DMS153 treated with DMSO at 0.1 percent for 48 hours (cell line): ENCODE measurements at regions not wholly inside any gene's neighbourhood (a gene's known extent, or its start where the extent isn't known, plus 50 kb on each side); places are given as distances from the start of the nearest gene placed in this dataset.
"Not testable (repeated sequence)": the region's sequence is repeated elsewhere in the genome, so short reads cannot be mapped to it uniquely, and the experiment has no call there.

Source experiments
- DNase-seq: peaks from one replicate; lab custom pipeline; 2025; ENCODE audit not compliant: unreplicated experiment; lab: John Stamatoyannopoulos, UW

- no peak for DNase-seq
These were observed 50.2 kb upstream of the FAM174B start for GRCh38 chr15:92705764-92706163.

DNA sequence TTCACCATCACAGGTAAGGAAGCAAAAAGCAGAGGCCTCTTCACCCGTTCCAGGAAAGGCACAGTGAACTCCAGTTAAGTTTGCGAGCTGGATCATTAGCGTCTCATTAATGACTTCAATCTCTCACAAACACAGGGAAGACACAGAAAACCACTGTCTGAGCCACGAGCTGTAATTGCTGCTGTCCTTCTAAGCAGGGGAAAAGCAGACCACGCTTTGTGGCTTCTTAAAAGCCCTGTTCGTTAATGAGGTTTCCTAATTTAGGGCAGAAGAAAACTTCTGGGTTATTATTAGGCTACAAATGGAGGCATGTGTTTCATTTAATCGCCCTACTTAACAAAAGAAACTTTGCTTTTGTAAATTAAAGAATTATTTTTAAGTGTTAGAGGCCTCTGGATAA, 50.6 kb upstream of the FAM174B start:
- DNase-seq: no peak

DNA sequence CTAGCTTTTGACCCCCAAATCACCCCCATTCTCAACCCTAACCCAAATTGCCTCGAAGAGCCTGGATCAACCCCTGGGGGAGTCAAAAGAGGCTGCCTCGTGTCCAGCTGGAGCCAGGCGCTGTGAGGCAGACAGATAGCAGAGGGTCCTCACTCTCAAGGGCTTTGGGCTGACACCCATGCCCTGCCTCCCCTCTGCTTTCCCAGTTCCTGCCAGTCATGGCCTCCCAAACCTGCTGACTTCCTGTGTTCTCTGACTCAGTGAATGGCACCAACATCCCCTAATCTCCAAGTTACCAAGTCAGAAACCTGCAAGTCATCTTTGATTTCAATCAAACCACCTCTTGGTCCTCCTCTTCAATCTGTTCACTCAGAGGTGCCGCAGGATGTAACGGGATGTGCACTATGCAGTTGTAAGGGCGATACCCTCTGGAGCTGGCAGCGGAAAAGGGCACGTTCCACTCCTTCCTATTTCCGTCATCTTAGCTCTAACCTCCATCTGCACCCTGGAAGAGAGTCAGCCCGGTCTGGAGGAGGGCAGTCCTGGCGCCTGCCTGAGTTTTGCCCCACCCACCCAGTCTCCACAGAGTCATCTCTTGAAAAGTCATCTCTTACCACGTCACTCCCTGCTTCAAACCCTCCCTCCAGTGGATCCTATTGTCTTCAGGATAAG, 52.4 kb upstream of the FAM174B start:
- no peak for DNase-seq

DNA sequence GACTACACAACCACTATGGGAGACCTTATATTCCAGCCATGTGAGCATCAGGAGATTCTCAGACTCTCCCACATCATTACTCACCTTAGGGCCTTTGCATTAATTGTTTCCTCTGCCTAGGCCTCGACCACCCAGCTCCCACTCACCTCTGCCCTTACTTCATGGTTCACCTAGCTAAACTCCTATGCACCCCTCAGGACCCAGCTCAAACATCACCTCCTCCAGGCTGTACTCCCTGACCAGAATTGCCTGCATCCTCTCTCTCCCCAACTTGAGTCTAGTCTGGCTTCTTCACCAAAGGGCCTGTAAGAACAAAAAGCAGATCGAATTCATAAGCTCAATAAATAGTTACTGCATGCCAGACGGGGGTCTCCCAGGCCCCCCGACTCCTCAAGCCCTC, 53.1 kb upstream of the FAM174B start:
- DNase-seq: no peak

GRCh38 chr15:92709110-92709790, 53.7 kb upstream of the FAM174B start:
- DNase-seq: no peak

DNA sequence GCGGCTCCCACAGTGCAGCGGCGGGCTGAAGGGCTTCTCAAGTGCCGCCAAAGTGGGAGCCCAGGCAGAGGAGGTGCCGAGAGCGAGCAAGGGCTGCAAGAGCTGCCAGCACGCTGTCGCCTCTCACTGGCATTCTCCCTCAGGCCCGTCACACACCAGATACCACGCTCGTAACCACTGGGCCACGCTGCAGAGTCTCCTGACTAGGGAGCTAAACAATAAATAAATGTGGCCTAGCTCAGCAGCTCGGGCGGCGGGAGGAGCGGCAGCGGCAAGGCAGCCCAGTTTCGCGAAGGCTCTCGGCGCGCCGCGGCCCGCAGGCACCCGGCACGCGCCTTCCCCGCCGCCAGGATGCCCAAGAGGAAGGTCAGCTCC, 55.9 kb upstream of the FAM174B start:
- no peak for DNase-seq

DNA sequence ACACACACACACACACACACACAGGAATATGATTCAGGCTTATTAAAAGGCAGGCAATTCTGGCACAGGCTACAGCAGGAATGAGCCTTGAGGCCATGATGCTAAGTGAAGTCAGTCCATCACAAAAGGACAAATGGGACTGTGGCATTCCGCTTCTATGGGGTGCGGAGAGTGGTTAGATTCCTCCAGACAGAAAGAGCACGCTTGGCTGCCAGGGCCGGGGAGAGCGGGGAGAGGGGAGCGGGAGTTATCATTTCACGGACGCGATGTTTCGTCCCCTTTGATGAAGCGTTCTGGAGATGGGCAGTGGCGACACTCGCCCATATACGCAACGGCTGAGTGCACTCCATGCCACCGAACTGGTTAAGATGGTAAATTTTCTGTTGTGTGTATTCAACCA, 58.5 kb upstream of the FAM174B start:
- no peak for DNase-seq

DNA sequence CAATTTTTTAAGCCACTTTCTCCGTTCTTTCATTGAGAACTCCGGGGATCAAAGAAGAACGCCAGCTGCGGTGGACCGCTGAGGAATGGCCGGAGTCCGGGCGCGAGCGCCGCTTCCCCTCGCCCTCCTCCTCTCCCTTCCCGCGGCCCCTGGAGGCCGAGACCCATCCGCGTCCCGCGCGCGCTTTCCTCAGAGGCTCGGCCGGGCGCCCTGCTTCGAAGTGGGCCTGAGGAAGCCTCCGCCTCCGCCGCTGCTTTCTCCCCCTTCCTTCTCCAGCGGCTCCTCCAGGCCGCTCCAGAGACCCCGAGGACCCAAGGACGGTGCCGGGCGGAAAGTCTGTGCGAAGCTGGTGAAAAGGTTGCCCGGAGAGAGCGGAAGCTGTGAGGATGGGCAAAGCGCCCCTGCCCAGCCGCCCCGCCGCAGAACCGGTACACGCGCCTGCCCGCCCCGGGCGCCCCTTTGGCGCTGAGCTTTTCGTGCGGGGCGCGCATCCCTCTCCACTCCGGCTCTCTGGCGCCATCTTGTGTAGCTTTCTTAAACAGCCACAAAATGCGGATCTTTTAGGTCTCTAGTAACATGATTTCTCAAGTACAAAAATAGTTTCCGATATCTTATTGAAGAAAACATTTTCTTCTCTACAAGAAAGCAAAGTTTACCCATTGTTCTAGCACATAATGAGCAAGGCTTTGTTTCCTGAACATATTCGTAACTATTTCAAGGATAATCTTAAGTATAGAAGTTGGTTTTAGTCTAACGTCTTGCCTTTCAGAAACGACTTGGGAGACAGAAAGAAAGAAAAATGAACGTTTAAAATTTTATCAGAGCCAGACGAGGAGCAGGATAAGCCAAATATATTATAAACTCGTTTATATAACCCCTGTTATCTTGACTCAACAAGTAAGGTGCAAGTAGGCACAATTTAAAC, 59.2 kb upstream of the FAM174B start:
- DNase-seq: peak; percentile 33

GRCh38 chr15:92715758-92716157, 60.2 kb upstream of the FAM174B start:
- no peak for DNase-seq

DNA sequence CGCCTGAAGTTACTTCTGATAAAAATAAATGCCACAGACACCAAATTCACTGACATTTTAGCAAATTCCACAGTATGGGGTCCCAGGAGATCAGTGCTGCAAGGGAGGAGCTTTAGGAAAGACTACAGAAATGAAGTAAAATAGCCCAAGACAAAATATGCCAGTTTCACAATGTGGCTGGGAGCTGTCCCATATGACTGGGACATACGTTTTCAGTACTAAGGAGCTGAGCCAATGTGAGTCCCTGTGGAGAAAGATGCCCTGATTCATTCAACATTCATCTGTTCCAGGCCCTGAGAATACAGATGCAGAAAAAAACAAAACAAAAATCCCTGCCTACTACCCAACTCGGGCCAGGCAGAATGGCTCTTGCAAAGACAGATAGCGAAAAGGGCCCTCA, 63.4 kb upstream of the FAM174B start:
- no peak for DNase-seq

GRCh38 chr15:92724144-92724543, 68.6 kb upstream of the FAM174B start:
- DNase-seq: no peak

DNA sequence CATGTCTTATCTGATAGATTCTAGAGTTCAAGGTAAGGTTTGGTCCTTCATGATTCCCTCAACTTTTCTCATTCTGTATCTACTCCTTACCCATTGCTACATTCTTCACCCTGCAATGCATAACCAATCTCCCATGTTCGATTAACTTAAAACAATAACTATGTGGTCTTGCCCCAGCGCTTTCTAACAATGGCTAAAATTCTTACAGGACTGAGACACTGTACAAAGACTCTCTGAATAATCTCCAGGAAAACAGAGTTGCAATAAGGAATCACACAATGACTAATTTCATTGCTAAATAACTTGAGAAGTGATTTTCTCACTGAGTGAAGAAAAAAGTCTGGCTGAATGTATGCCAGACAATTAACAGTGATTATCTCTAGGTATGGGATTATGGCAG, 69.6 kb upstream of the FAM174B start:
- DNase-seq: no peak

- no peak for DNase-seq
These were observed 72.7 kb upstream of the FAM174B start for GRCh38 chr15:92728266-92728665.

- no peak for DNase-seq
These were observed 77.7 kb upstream of the FAM174B start for GRCh38 chr15:92733090-92733933.

- DNase-seq: peak; percentile 2
These were observed 78.5 kb upstream of the FAM174B start for GRCh38 chr15:92733934-92734521.

- not testable (repeated sequence) for DNase-seq
These were observed 83.7 kb upstream of the FAM174B start for GRCh38 chr15:92739246-92739645.

GRCh38 chr15:92745845-92746271, 90.3 kb upstream of the FAM174B start:
- DNase-seq: no peak

DNA sequence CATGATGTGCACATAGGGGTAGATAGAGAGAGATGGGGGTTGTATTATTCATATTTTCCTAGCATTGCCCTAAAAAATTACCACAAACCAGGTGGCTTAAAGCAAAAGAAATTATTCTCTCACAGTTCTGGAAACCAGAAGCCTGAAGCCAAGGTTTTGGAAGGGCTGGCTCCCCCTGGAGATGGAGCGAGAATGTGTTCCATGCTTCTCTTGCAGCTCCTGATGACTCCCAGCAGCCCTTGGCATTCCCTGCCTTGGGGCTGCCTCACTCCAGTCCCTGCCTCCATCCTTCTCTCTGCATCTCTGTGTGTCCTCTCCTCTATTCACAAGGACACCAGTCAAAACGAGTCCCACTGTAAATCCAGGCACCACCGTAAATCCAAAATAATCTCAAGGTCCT, 91.5 kb upstream of the FAM174B start:
- DNase-seq: no peak

DNA sequence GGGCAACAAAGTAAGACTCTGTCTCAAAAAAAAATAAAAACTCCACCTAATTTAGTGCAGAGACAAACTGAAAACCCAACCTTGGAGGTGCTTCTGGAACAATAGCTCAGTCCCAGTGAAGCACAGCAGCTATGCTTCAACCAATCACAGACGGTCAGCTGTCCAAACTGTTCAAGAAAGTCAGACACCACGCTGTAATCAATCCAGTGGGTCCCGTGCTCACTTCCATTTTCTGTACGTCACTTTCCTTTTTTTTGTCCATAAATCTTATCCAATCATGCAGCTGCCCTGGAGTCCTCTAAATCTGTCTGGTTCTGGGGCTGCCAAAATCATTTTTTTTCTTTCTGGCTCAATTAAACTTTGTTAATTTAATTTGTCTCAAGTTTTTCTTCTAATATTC, 93.6 kb upstream of the FAM174B start:
- no peak for DNase-seq

- no peak for DNase-seq
These were observed 94.4 kb upstream of the FAM174B start for GRCh38 chr15:92749946-92750345.

DNA sequence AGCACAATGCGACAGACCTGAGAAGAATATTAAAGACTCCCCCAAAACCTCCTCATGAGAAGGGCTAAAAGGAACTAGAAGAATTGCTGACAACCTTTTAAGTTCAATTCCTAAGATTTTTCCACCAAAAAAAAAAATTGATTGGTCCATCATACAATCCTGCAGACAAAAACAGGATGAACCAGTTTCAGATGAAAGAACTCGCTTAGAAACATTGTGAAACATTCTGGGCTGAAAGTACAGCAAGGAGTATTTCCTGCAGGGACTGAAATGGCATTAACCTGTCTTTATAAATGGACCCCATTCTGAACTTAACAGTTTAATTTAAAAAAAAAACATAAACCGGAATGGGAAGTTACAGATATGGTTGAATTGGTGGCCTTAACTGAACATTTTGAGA, 96.0 kb upstream of the FAM174B start:
- no peak for DNase-seq
